ENCODE measurements at regions not wholly inside any gene's neighbourhood (a gene's known extent, or its start where the extent isn't known, plus 50 kb on each side); places are given as distances from the start of the nearest gene placed in this dataset.

DNA sequence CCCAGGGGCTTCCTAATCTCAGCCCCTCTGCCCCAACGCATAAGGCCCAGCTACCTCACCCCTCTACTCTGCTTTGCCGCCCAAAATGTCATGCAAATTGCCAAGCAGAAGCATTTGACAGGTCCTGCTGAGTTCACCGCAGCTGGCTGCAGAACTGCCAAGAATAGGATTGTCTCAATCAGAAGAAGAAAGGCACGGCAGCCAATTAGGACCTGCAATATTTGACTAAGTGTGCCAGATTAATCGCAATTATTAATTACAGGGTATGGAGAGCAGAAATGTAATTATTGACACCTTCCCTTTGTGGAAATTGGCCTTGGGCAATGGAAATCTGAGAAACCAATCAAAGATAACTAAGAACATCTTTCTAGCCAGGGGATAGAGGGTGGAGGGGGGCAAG lies 318.6 kb downstream of the LRFN2 start:
- TF ChIP-seq, protein P1, sequence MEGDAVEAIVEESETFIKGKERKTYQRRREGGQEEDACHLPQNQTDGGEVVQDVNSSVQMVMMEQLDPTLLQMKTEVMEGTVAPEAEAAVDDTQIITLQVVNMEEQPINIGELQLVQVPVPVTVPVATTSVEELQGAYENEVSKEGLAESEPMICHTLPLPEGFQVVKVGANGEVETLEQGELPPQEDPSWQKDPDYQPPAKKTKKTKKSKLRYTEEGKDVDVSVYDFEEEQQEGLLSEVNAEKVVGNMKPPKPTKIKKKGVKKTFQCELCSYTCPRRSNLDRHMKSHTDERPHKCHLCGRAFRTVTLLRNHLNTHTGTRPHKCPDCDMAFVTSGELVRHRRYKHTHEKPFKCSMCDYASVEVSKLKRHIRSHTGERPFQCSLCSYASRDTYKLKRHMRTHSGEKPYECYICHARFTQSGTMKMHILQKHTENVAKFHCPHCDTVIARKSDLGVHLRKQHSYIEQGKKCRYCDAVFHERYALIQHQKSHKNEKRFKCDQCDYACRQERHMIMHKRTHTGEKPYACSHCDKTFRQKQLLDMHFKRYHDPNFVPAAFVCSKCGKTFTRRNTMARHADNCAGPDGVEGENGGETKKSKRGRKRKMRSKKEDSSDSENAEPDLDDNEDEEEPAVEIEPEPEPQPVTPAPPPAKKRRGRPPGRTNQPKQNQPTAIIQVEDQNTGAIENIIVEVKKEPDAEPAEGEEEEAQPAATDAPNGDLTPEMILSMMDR (IDR thresholded peaks at IDR 0.05 in 8 of 11, conservative IDR thresholded peaks at IDR 0.05 in 3 of 11) = no peak
- TF ChIP-seq POLR2AphosphoS5 (IDR thresholded peaks at IDR 0.05) (no peak), POLR2A (IDR thresholded peaks at IDR 0.05) (no peak)
